ENCODE measurements at regions not wholly inside any gene's neighbourhood (a gene's known extent, or its start where the extent isn't known, plus 50 kb on each side); places are given as distances from the start of the nearest gene placed in this dataset.

DNA sequence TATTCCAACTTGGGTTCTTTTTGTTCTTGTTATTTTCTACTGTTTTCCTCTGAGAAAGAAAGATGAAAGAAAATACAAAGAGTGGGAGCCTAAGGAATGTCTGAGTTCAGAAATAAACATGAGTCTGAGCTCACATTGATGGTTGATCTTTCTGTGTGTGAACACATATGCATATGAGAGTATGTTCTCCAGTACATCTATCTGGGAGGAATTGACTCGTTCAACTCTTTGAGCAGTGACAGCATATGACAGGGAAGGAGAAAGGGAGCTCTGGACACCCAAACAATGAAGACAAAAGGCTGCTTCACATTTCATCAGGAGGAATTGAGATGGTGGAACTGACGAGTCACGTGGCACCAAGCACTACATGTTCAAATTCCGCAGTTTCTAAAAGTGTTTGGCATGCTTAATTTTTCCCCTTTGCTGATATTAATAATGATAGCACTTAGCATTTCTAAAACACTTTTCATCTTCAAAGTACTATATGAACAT is 229.8 kb upstream of the ACVR2A start:
- no peak for TF ChIP-seq CTCF (IDR thresholded peaks at IDR 0.05; ENCODE audit: insufficient read depth, low read depth, low read length)
- no peak for TF ChIP-seq EZH2 (IDR thresholded peaks at IDR 0.05; ENCODE audit: insufficient read depth, low read length)

Data from astrocyte (in vitro differentiated cells and primary cell).